Panc1 (cell line): ENCODE measurements at regions not wholly inside any gene's neighbourhood (a gene's known extent, or its start where the extent isn't known, plus 50 kb on each side); places are given as distances from the start of the nearest gene placed in this dataset.

Experiments used
- ATAC-seq: fragments of 200-7000 bp; cut with Tn5 transposase; 2 replicates; pipeline ENCODE4 v1.9.1; 2020; ENCODE audit warnings: mild to moderate bottlenecking, moderate library complexity
- BruUV-seq: library from RNA; stranded (reverse); fragments of 400-500 nt; replicated peaks from 2 replicates; lab custom pipeline; 2021; lab: Mats Ljungman, UMichigan
- CTCF ChIA-PET: fragments of 300-600 bp; sonication (Branson Sonifier 250); formaldehyde crosslinking; loops from one replicate; lab custom pipeline; 2022; ENCODE audit warnings: antibody characterized with exemption; lab: Charles Lee
- POLR2A ChIA-PET: fragments of 300-600 bp; sonication (Branson Sonifier 250); formaldehyde crosslinking; loops from one replicate; lab custom pipeline; 2022; ENCODE audit warnings: antibody characterized with exemption; lab: Charles Lee
- DNase-seq: peaks from one replicate; pipeline ENCODE4 v3.0.0-alpha.2; 2010; ENCODE audit warnings: low read depth, low spot score
- H3K27ac ChIP-seq: 2 replicates; pipeline ENCODE4 v1.5.1; 2011; ENCODE audit warnings: mild to moderate bottlenecking, low read length, inconsistent platforms
- H3K27me3 ChIP-seq: fragments of 200-500 bp; sonication (Bioruptor generic); 2 replicates; pipeline ENCODE4 v1.6.0; 2014; ENCODE audit warnings: low read length, inconsistent platforms; ENCODE audit not compliant: control insufficient read depth, insufficient read depth
- H3K36me3 ChIP-seq: fragments of 200-500 bp; sonication (Bioruptor generic); 2 replicates; pipeline ENCODE4 v1.5.1; 2014; ENCODE audit warnings: inconsistent platforms, mild to moderate bottlenecking, low read length, moderate library complexity; ENCODE audit not compliant: control insufficient read depth, insufficient read depth
- H3K4me1 ChIP-seq: 2 replicates; pipeline ENCODE4 v1.5.1; 2011; ENCODE audit warnings: inconsistent platforms, mild to moderate bottlenecking, low read length, moderate library complexity; ENCODE audit not compliant: control insufficient read depth, insufficient read depth
- H3K4me3 ChIP-seq, 2 experiments: 2 replicates each; pipeline ENCODE4 v1.5.1; 2011 to 2012; ENCODE audit warnings: low read depth in 2 of 2, low read length in 2 of 2, mild to moderate bottlenecking in 2 of 2, inconsistent platforms in 1 of 2, moderate library complexity in 1 of 2
- H3K9me3 ChIP-seq: fragments of 200-500 bp; sonication (Bioruptor generic); 2 replicates; pipeline ENCODE4 v1.5.1; 2014; ENCODE audit warnings: low read depth, mild to moderate bottlenecking, inconsistent platforms, low read length, moderate library complexity; ENCODE audit not compliant: control insufficient read depth, insufficient read depth
- CTCF ChIP-seq: fragments of 450-650 bp; IDR thresholded peaks from 2 replicates; pipeline ENCODE4 v1.5.1; 2017; ENCODE audit warnings: mild to moderate bottlenecking
- REST ChIP-seq, 2 experiments: IDR thresholded peaks; 2 replicates each; pipeline ENCODE4 v1.6.1; 2011 to 2012; ENCODE audit warnings: low read depth in 2 of 2, control low read depth in 1 of 2, low read length in 1 of 2, mild to moderate bottlenecking in 1 of 2, moderate library complexity in 1 of 2; ENCODE audit not compliant: insufficient read depth in 1 of 2
- SIN3A ChIP-seq: IDR thresholded peaks from 2 replicates; pipeline ENCODE4 v1.6.1; 2012; ENCODE audit warnings: low read depth, mild to moderate bottlenecking, low read length, moderate library complexity, borderline replicate concordance; ENCODE audit not compliant: insufficient read depth
- in situ Hi-C: cut with HindIII; loops from 2 replicates; pipeline ENCODE4 v1.10.0; 2016; ENCODE audit warnings: low sequenced_read_pairs, low pct_unique_long_range_greater_than_20kb
- intact Hi-C: fragments of 100-400 bp; cut with micrococcal nuclease; formaldehyde crosslinking; loops from one replicate; pipeline ENCODE4 v1.10.0; 2022; ENCODE audit not compliant: unreplicated experiment

- ATAC-seq: no peak
- no peak overlapping the region for H3K27ac ChIP-seq
These were observed 104.8 kb upstream of the COG2 start for GRCh38 chr1:230537456-230537855.

GRCh38 chr1:230536641-230537155 lies 105.6 kb upstream of the COG2 start:
- Histone ChIP-seq H3K9me3 (0 out of 2 replicates have a peak, but pooled peaks cover 4% of the 10 kb centered on the region), H3K36me3 (no peaks in the 10 kb centered on the region), H3K27ac (no peak overlapping the region), H3K4me3 (no peak overlapping the region), H3K4me1 (no peaks in the 10 kb centered on the region), H3K27me3 (no peaks in the 10 kb centered on the region)
- BruUV-seq: no TSS peak
- in situ Hi-C loops: no loop called here
- POLR2A ChIA-PET: no interaction called here
- no peak for ATAC-seq
- TF ChIP-seq CTCF: no peak
- TF ChIP-seq REST (IDR thresholded peaks at IDR 0.05; ENCODE audit: insufficient read depth in 1 of 2, low read depth in 2 of 2, low read length in 1 of 2): no peak
- no peak for TF ChIP-seq SIN3A
- CTCF ChIA-PET: no interaction called here
- intact Hi-C loops: no loop called here
- DNase-seq: no peak

More at GRCh38 chr1:230537456-230537855, 104.8 kb upstream of the COG2 start:
- in situ Hi-C loops (no loop called here), intact Hi-C loops (no loop called here)
- no peak overlapping the region for H3K4me3 ChIP-seq
- H3K36me3 ChIP-seq: no peaks in the 10 kb centered on the region
- ChIA-PET CTCF (no interaction called here), POLR2A (no interaction called here)
- no TSS peak for BruUV-seq
- DNase-seq: no peak
- no peak for TF ChIP-seq CTCF
- TF ChIP-seq SIN3A: no peak
- TF ChIP-seq REST (IDR thresholded peaks at IDR 0.05; ENCODE audit: insufficient read depth in 1 of 2, low read depth in 2 of 2, low read length in 1 of 2): no peak
- H3K27me3 ChIP-seq: no peaks in the 10 kb centered on the region
- H3K9me3 ChIP-seq: 0 out of 2 replicates have a peak, but pooled peaks cover 4% of the 10 kb centered on the region
- no peaks in the 10 kb centered on the region for H3K4me1 ChIP-seq
